ENCODE measurements at regions not wholly inside any gene's neighbourhood (a gene's known extent, or its start where the extent isn't known, plus 50 kb on each side); places are given as distances from the start of the nearest gene placed in this dataset.

- TF ChIP-seq CTCF (IDR thresholded peaks at IDR 0.05 in 4 of 5, conservative IDR thresholded peaks at IDR 0.05 in 1 of 5) (no peak), POLR2A (IDR thresholded peaks at IDR 0.05) (no peak)
Measured at GRCh38 chr2:7766088-7766722, 849.0 kb downstream of the RNF144A start.
